SU-DHL-6 (cell line): ENCODE measurements at regions not wholly inside any gene's neighbourhood (a gene's known extent, or its start where the extent isn't known, plus 50 kb on each side); places are given as distances from the start of the nearest gene placed in this dataset.

Experiments
- H2AFZ ChIP-seq: fragments of 200-600 bp; sonication (generic); 2 replicates; pipeline ENCODE4 v1.6.1; 2014; ENCODE audit warnings: low read depth, mild to moderate bottlenecking, moderate library complexity, mixed read lengths, antibody characterized with exemption, low read length; ENCODE audit not compliant: severe bottlenecking
- H3F3A ChIP-seq: fragments of 200-600 bp; shearing (Covaris generic); 2 replicates; pipeline ENCODE4 v1.6.0; 2016; ENCODE audit warnings: antibody characterized with exemption, mild to moderate bottlenecking; ENCODE audit not compliant: insufficient read depth
- H3K27ac ChIP-seq: fragments of 200-600 bp; sonication (generic); 2 replicates; pipeline ENCODE4 v1.5.1; 2016; ENCODE audit warnings: low read depth, mild to moderate bottlenecking, low read length, moderate library complexity, mixed read lengths
- H3K27me3 ChIP-seq: fragments of 200-600 bp; sonication (generic), shearing (Covaris generic); 2 replicates; pipeline ENCODE4 v1.6.0; 2014; ENCODE audit warnings: mild to moderate bottlenecking, low read length
- H3K36me3 ChIP-seq: fragments of 200-600 bp; sonication (generic); 2 replicates; pipeline ENCODE4 v1.6.1; 2014; ENCODE audit warnings: mild to moderate bottlenecking, low read length, mixed read lengths
- H3K4me2 ChIP-seq: fragments of 300-600, 200-600 bp; shearing (Covaris generic), sonication (generic); 2 replicates; pipeline ENCODE4 v1.6.0; 2014; ENCODE audit warnings: low read length, low read depth, mild to moderate bottlenecking; ENCODE audit not compliant: poor library complexity, severe bottlenecking
- H3K4me3 ChIP-seq: fragments of 200-600 bp; sonication (generic); 2 replicates; pipeline ENCODE4 v1.5.1; 2014; ENCODE audit warnings: antibody characterized with exemption, low read length, mild to moderate bottlenecking, mixed read lengths; ENCODE audit not compliant: insufficient read depth, poor library complexity, severe bottlenecking
- H3K79me2 ChIP-seq: fragments of 200-600 bp; sonication (generic); 2 replicates; pipeline ENCODE4 v1.6.1; 2014; ENCODE audit warnings: mild to moderate bottlenecking, low read length, moderate library complexity; ENCODE audit not compliant: insufficient read depth
- H3K9ac ChIP-seq: fragments of 200-600 bp; sonication (generic); 2 replicates; pipeline ENCODE4 v1.7.0; 2014; ENCODE audit warnings: mild to moderate bottlenecking, low read length
- H3K9me2 ChIP-seq: fragments of 200-600 bp; sonication (generic); replicated peaks from 2 replicates; pipeline ENCODE4 v1.6.1; 2014; ENCODE audit warnings: low read length; ENCODE audit not compliant: insufficient read depth
- H3K9me3 ChIP-seq: fragments of 200-600 bp; sonication (generic); 2 replicates; pipeline ENCODE4 v1.6.1; 2014; ENCODE audit warnings: low read length, mixed read lengths; ENCODE audit not compliant: insufficient read depth
- H4K20me1 ChIP-seq: fragments of 200-600 bp; sonication (generic); 2 replicates; pipeline ENCODE4 v1.6.1; 2014; ENCODE audit warnings: low read depth, mild to moderate bottlenecking, antibody characterized with exemption, low read length, moderate library complexity, mixed read lengths
- CTCF ChIP-seq: fragments of 200-600 bp; sonication (generic); IDR thresholded peaks from one replicate; pipeline ENCODE4 v1.5.1; 2017; ENCODE audit warnings: antibody characterized with exemption, mild to moderate bottlenecking, low read length, moderate library complexity; ENCODE audit not compliant: insufficient read depth, poor library complexity, severe bottlenecking
- EZH2phosphoT487 ChIP-seq: fragments of 200-600 bp; sonication (generic), shearing (Covaris generic); conservative IDR thresholded peaks from 2 replicates; pipeline ENCODE4 v1.6.1; 2018; ENCODE audit warnings: mild to moderate bottlenecking, antibody characterized with exemption, low read length, moderate library complexity, mixed read lengths

- Histone ChIP-seq H2AFZ (peak overlapping the region; percentile 54), H3K27ac (no peak overlapping the region), H3K79me2 (no peaks in the 10 kb centered on the region), H4K20me1 (no peaks in the 10 kb centered on the region), H3K27me3 (no peaks in the 10 kb centered on the region), H3K9me2 (no peaks in the 10 kb centered on the region), H3K4me3 (no peak overlapping the region), H3K36me3 (no peaks in the 10 kb centered on the region), H3K4me2 (no peak overlapping the region), H3K9me3 (no peaks in the 10 kb centered on the region), H3K9ac (no peak overlapping the region), H3F3A (peaks cover 11% of the 10 kb centered on the region; the same call in 1 of the 2 replicates)
- TF ChIP-seq EZH2phosphoT487 (no peak), CTCF (no peak)
Measured at GRCh38 chr3:166205158-166205557, 367.9 kb upstream of the BCHE start.

- Histone ChIP-seq H3K9ac (no peak overlapping the region), H2AFZ (peak overlapping the region; percentile 88), H4K20me1 (no peaks in the 10 kb centered on the region), H3F3A (peaks cover 11% of the 10 kb centered on the region; the same call in 1 of the 2 replicates), H3K9me3 (no peaks in the 10 kb centered on the region), H3K4me3 (no peak overlapping the region), H3K27ac (peak overlapping the region; percentile 77), H3K27me3 (no peaks in the 10 kb centered on the region), H3K4me2 (peak overlapping the region; percentile 50), H3K79me2 (no peaks in the 10 kb centered on the region), H3K36me3 (no peaks in the 10 kb centered on the region), H3K9me2 (no peaks in the 10 kb centered on the region)
- TF ChIP-seq EZH2phosphoT487 (no peak), CTCF (no peak)
Measured at GRCh38 chr3:166201476-166201875, 364.3 kb upstream of the BCHE start.

- H3K9me2 ChIP-seq, result no peaks in the 10 kb centered on the region
- H3K27me3 ChIP-seq, result no peaks in the 10 kb centered on the region
- H3F3A ChIP-seq, result peaks cover 11% of the 10 kb centered on the region; the same call in 1 of the 2 replicates
- no peak overlapping the region for H3K4me3 ChIP-seq
- TF ChIP-seq CTCF (no peak), EZH2phosphoT487 (no peak)
- H2AFZ ChIP-seq, result no peak overlapping the region
- H3K9ac ChIP-seq, result no peak overlapping the region
- no peaks in the 10 kb centered on the region for H4K20me1 ChIP-seq
- no peaks in the 10 kb centered on the region for H3K79me2 ChIP-seq
- no peak overlapping the region for H3K27ac ChIP-seq
- no peaks in the 10 kb centered on the region for H3K9me3 ChIP-seq
- H3K36me3 ChIP-seq, result no peaks in the 10 kb centered on the region
- no peak overlapping the region for H3K4me2 ChIP-seq
Measured at GRCh38 chr3:166199491-166199890, 362.3 kb upstream of the BCHE start.
